ENCODE measurements at regions not wholly inside any gene's neighbourhood (a gene's known extent, or its start where the extent isn't known, plus 50 kb on each side); places are given as distances from the start of the nearest gene placed in this dataset.

DNA sequence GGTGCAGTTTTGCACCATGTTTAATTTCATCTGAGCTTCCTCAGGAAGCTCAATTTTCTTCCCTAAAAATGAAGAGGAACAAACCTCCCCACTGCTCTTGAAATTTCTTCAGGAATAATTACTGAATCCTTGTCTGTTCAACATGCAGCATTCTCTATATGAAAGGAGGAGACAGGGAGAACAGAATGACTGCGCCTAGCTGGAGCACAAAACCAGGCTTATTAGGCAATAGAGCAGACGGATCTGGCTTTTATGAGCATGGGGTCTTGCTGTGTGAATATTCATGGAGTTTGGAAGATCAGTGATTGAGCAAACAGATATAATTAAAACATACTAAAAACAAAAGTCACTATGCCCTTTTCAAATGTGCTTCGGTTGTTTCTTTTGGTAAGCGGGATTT, 148.1 kb downstream of the SUDS3 start:
- no peak for TF ChIP-seq POLR2A (IDR thresholded peaks at IDR 0.05; ENCODE audit: low read depth, low read length)
- TF ChIP-seq TAF1 (IDR thresholded peaks at IDR 0.05; ENCODE audit: low read depth, low read length) = no peak
- no peak for TF ChIP-seq SPI1 (IDR thresholded peaks at IDR 0.05; ENCODE audit: low read depth, low read length)

Measured in GM12891 (cell line).